ENCODE measurements at regions not wholly inside any gene's neighbourhood (a gene's known extent, or its start where the extent isn't known, plus 50 kb on each side); places are given as distances from the start of the nearest gene placed in this dataset.

- no peak for TF ChIP-seq SAP30 (IDR thresholded peaks at IDR 0.05; ENCODE audit: insufficient read depth, insufficient replicate concordance, low read length)
These were observed 104.6 kb downstream of the DLL1 start (continued) for GRCh38 chr6:170186006-170186935.

Measured in H1 (cell line).